ENCODE measurements at regions not wholly inside any gene's neighbourhood (a gene's known extent, or its start where the extent isn't known, plus 50 kb on each side); places are given as distances from the start of the nearest gene placed in this dataset.

GRCh38 chr11:19391026-19391425 is 150.3 kb upstream of the E2F8 start:
- Mint-ChIP-seq H3K27ac (ENCODE audit: unreplicated experiment) (no peak overlapping the region), H3K9me3 (ENCODE audit: unreplicated experiment) (no peaks in the 10 kb centered on the region), H3K4me3 (ENCODE audit: unreplicated experiment) (no peak overlapping the region), H3K4me1 (ENCODE audit: unreplicated experiment) (no peaks in the 10 kb centered on the region), H3K36me3 (ENCODE audit: low read depth, unreplicated experiment) (no peaks in the 10 kb centered on the region), H3K27me3 (ENCODE audit: unreplicated experiment) (peaks cover 4% of the 10 kb centered on the region)
- TF ChIP-seq CTCF (IDR thresholded peaks at IDR 0.05; ENCODE audit: unreplicated experiment): no peak
- DNase-seq (ENCODE audit: low spot score): no peak

GRCh38 chr11:19389787-19390303 is 149.1 kb upstream of the E2F8 start:
- no peak for TF ChIP-seq CTCF (IDR thresholded peaks at IDR 0.05; ENCODE audit: unreplicated experiment)
- H3K4me1 Mint-ChIP-seq (ENCODE audit: unreplicated experiment): no peaks in the 10 kb centered on the region
- DNase-seq (ENCODE audit: low spot score): no peak
- no peak overlapping the region for H3K4me3 Mint-ChIP-seq (ENCODE audit: unreplicated experiment)
- H3K27me3 Mint-ChIP-seq (ENCODE audit: unreplicated experiment): peaks cover 4% of the 10 kb centered on the region
- H3K27ac Mint-ChIP-seq (ENCODE audit: unreplicated experiment): no peak overlapping the region
- H3K36me3 Mint-ChIP-seq (ENCODE audit: low read depth, unreplicated experiment): no peaks in the 10 kb centered on the region
- H3K9me3 Mint-ChIP-seq (ENCODE audit: unreplicated experiment): no peaks in the 10 kb centered on the region

- H3K4me1 Mint-ChIP-seq (ENCODE audit: unreplicated experiment): peaks cover 5% of the 10 kb centered on the region
- no peak for TF ChIP-seq CTCF (IDR thresholded peaks at IDR 0.05; ENCODE audit: unreplicated experiment)
- no peak overlapping the region for H3K27ac Mint-ChIP-seq (ENCODE audit: unreplicated experiment)
- peaks cover 6% of the 10 kb centered on the region for H3K27me3 Mint-ChIP-seq (ENCODE audit: unreplicated experiment)
- H3K36me3 Mint-ChIP-seq (ENCODE audit: low read depth, unreplicated experiment): no peaks in the 10 kb centered on the region
- H3K4me3 Mint-ChIP-seq (ENCODE audit: unreplicated experiment): no peak overlapping the region
- H3K9me3 Mint-ChIP-seq (ENCODE audit: unreplicated experiment): no peaks in the 10 kb centered on the region
- DNase-seq (ENCODE audit: low spot score): no peak
Observed at GRCh38 chr11:19382131-19382611, 141.4 kb upstream of the E2F8 start.

- no peak for TF ChIP-seq CTCF (IDR thresholded peaks at IDR 0.05; ENCODE audit: unreplicated experiment)
- peaks cover 4% of the 10 kb centered on the region for H3K27me3 Mint-ChIP-seq (ENCODE audit: unreplicated experiment)
Observed at GRCh38 chr11:19380375-19380774, 139.6 kb upstream of the E2F8 start.

GRCh38 chr11:19379465-19379864 is 138.7 kb upstream of the E2F8 start:
- Mint-ChIP-seq H3K36me3 (ENCODE audit: low read depth, unreplicated experiment) (no peaks in the 10 kb centered on the region), H3K27ac (ENCODE audit: unreplicated experiment) (no peak overlapping the region), H3K4me3 (ENCODE audit: unreplicated experiment) (no peak overlapping the region), H3K9me3 (ENCODE audit: unreplicated experiment) (no peaks in the 10 kb centered on the region), H3K27me3 (ENCODE audit: unreplicated experiment) (peaks cover 4% of the 10 kb centered on the region), H3K4me1 (ENCODE audit: unreplicated experiment) (peaks cover 5% of the 10 kb centered on the region)
- TF ChIP-seq CTCF (IDR thresholded peaks at IDR 0.05; ENCODE audit: unreplicated experiment): no peak
- DNase-seq (ENCODE audit: low spot score): no peak

More at GRCh38 chr11:19380375-19380774, 139.6 kb upstream of the E2F8 start:
- Mint-ChIP-seq H3K27ac (ENCODE audit: unreplicated experiment) (no peak overlapping the region), H3K4me3 (ENCODE audit: unreplicated experiment) (no peak overlapping the region), H3K4me1 (ENCODE audit: unreplicated experiment) (peaks cover 5% of the 10 kb centered on the region), H3K9me3 (ENCODE audit: unreplicated experiment) (no peaks in the 10 kb centered on the region), H3K36me3 (ENCODE audit: low read depth, unreplicated experiment) (no peaks in the 10 kb centered on the region)
- DNase-seq (ENCODE audit: low spot score): no peak
